Myocyte (in vitro differentiated cells): ENCODE measurements at regions not wholly inside any gene's neighbourhood (a gene's known extent, or its start where the extent isn't known, plus 50 kb on each side); places are given as distances from the start of the nearest gene placed in this dataset.
"Not testable (repeated sequence)": the region's sequence is repeated elsewhere in the genome, so short reads cannot be mapped to it uniquely, and the experiment has no call there.

Experiments used
- DNase-seq: peaks from one replicate; pipeline ENCODE4 v3.0.0-alpha.2; 2012; ENCODE audit warnings: low read depth

DNA sequence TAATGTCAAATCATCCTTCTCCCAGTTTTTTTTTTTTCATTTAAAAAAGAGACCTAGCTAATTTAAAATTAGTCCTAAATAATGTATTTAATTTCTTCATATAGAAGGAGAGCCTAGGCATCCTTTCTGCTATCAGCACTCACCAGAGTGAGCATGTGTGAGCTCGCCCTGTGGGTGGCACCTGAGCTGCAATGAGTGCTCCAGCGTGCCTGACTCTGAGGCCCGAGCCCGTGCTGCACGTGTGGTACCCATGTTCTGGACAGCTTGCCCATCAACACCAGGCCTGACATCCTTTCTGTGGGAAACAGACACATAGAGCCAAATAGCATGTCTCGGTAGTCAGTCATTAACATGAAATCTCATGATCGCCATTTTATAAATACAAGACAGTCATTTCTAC is 381.4 kb downstream of the DTWD2 start:
- no peak for DNase-seq

DNA sequence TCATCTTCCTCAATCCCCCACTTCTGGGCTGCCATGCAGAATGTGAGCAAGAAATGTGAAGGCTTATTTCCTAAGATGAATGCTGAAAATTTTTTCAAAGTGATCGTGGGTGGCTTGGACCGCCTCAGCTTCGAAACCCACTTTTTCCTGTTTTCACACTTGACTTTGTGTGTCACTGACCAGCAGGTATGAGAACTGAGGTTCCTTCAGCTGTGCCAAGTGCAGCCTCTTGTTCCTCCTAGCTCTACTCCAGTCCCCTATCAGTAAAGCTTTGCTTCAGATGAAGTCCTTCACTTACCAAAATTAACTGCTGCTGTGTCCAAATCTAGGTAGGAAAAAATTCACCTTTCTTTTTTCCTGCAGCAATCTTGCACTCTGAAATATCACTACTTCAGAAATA is 382.6 kb downstream of the DTWD2 start:
- no peak for DNase-seq

DNA sequence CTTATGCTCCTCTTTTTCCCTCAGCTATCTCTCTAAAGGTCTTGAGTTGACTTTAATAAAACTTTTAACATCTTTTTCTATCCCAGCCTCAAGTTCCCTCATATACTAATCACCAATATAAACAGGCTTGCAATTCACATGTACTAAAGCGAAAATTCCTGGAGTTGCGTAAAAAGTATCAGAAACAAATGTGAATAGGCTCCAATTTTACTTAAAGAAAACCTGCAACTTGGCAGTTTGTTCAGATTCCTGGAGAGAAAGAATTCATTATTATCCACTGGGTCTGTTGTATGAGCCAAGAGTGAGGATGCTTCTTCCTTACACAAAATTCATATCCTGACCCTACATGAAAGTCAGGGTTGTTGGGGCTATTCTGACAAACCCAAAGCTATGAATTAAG is 384.2 kb downstream of the DTWD2 start:
- no peak for DNase-seq

DNA sequence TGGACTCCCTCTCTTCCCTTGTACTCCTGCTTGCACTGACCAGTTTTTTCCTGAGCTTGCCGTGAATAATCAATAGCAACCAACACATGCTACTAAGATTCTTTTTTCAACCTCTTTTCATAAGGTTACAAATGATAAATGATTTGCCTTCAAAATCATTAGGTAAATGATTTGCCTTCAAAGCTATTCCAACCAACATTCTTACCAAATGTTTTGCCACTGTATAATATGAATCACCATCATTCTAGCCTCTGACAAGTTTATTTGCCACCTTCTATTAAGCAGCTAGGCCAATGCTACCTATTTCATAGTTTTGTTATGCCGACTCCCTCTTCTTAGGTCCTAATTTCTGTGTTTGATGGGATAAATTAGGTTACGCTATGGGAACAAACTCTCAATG is 385.1 kb downstream of the DTWD2 start:
- no peak for DNase-seq

DNA sequence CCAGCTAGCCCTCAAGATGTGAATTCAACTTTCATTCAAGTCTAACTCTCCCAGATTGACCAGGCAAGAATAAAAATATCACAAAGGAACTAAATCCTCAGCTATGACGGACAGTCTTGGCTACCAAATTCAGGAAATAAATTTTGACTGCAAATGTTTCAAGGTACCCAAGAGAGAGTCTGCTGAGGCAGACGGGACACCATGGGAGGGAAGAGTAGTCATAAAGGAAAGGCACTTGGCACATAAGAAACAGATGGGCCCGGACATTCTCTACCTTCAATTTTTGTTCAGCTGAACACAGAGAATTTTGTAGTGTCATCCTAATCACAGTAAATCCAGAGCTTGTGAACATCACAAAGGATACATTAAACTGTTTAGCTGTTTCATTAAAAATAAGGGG is 390.0 kb downstream of the DTWD2 start:
- DNase-seq, result no peak

DNA sequence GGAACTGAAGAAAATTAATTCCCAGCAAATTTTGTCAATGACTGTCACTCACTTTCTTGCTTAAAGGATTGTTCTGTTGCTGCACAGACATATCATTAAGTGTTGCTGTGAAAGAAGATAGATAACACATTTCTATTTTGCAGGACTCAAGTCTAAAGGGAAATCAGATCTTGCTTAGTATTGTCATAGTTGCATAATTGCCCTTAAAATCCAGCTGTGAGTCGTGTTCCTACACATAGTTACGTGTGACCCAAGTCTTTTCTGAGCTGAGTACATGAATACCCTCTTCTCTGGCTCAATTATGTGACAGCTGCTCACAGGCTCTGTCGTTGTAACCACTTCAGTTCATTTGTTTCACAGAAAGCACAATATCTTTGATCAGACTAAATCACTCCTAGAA is 390.8 kb downstream of the DTWD2 start:
- DNase-seq, result no peak

DNA sequence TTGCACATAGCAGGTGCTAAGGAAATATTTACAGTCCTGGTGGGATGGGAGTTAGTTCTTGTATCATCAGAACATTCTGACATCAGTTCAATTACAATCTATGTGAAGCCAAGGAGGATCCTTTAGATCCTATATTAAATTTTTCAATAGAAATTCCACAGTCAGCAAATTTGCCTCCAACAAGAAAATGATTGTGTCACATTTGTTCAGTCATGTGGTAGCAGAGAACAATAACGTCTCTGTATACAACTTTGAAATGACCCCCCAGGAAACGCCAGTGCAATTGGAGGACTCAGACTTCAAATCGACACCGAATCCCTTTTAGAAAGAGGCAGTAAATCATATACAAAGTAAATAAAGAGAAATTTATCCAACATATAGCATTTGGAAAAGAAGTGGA is 392.1 kb downstream of the DTWD2 start:
- DNase-seq, result no peak

DNA sequence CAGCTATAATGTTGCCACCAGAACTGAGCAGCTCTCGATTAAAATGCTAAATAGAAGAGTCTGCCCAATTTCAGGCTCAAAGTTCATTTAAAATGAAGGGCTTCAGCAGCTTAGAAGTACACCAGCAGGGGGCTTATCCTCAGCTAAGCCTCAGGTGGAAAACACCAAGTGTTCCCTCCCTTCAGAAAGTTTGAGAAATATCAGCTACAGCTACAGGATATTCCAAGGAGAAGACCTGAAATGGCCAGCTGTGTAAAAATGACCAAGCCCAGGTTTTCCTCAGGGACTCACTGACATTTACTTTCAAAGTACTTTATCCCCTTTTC is 395.4 kb downstream of the DTWD2 start:
- DNase-seq, result no peak

DNA sequence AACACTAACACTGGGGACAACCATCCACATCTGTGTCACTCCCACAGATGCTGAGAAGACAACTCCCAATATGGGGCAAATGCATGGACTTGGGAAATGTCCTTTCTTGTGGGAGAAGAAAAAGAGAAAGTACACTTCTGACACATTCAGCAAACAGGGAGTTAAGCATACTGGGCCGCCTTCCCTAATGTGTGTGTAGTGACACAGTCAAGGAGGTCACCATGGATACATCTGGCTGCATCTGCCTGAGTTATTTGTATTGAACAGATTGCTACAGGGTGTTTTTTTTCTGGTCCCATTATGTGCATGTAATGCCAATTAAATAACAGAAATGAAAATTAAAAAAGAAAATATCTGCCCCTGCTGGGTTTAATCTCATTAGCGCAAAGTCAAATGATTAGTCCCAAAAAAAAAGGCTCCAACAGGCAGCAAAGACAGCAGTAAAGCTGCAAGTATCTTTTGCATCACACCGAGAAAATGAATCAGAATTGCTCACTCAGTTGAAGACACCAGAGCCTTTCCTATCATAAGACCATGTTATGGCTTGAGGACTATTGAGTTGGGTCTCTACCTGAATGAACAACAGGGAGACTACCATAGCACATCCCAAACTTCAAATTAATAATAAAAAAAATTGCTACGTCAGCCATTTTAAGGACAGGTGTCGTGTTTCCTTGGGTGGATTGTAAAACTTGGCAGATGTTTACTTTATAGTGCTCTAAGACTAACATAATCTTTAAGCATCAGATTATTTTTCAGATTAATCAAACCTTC is 395.9 kb downstream of the DTWD2 start:
- DNase-seq, result no peak

DNA sequence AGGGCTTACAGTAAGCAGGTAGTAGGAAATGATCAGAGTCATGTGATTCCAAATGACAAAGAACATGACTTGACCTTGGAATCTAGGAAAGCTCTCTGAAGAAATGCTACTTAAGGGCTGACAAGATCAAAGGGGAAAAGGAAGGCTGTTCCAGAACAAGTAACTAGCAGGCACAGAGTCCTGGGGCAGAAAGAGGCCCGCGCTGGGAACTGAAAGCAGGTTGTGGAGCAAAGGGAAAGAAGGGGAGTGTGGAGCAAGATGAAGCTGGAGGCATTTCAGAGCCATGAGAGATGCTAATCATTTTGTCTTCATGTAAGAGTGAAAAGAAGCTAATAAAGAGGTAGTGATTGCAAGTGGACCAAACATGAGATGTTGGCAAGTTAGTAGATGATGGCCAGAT is 397.5 kb downstream of the DTWD2 start:
- no peak for DNase-seq

DNA sequence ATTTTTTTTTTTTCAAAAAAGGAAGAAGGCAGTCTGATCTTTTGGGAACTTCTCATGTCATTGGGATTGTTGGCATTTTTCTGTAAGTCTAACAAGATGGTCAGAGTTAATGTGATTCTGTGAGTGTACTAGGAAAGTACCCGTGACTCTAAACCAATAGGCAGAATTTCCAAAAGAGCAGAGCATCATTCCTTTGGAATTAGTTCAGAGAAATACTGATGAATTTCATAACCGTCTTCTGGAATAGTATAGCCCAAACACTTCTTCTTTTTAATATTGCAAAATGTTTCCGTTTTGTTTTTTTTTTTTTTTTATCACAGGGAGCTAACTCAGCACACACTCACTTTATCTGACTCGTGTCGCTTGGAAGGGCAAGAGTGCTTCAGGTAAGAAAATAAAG is 407.4 kb downstream of the DTWD2 start:
- no peak for DNase-seq

DNA sequence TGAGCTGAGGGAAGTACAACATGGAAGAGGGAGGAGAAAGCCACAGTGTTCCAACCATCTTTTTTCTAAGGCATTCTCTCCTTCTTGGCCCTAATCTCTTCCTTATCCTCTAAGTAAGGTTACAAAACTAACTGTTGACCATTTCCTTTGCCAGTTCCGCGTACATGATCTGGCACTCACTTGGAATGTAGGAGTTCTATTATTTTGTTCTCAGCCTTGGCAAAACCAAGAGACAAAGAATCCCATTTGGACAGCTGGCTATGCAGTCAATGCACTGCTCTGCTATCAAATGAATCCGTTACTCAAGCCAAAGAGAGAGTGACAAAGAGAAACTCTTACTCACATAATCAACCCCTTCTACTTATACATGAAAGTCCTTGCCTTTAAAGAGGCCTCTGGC is 410.3 kb downstream of the DTWD2 start:
- peak; percentile 23 for DNase-seq

DNA sequence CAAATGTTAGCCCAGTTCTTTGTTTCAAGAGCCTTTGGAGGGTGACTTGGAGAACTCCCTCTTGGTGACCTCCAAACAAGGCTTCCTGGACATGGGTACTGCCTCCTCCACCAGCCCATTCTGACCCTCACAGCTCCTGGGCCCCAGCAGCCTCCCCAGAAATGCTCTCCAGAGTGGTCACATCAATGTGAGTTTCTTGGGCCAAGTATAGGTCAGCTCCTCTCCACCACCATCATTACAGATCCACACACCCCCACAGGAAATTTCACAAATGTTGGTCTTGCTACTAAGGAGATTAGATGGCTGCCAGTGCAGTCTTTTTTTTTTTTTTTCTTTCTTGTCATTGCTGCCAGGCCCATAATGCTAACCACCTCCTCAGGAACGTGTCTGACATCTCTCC is 410.7 kb downstream of the DTWD2 start:
- DNase-seq, result no peak

DNA sequence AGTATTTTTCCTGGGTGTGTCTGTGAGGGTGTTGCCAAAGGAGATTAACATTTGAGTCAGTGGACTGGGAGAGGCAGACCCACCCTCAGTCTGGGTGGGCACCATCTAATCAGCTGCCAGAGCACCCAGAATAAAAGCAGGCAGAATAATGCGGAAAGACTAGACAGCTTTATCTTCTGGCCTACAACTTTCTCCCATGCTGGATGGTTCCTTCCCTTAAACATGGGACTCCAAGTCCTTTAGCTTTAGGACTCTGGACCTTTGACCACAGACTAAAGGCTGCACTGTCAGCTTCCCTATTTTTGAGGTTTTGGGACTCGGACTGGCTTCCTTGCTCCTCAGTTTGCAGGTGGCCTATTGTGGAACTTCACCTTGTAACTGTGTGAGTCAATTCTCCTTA is 418.1 kb downstream of the DTWD2 start:
- DNase-seq, result not testable (repeated sequence)

DNA sequence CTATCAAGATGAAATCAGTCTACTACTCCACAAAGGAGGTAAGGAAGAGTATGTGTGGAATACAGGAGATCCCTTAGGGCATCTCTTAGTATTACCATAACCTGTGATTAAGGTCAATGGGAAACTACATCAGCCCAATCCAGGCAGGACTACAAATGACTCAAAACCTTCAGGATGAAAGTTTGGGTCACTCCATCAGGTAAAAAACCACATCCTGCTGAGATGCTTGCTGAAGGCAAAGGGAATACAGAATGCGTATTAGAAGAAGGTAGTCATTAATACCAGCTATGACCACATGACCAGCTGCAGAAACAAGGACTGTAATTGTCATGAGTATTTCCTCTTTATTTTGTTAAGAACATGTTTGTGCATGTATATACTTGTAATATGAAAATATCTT is 418.8 kb downstream of the DTWD2 start:
- not testable (repeated sequence) for DNase-seq

DNA sequence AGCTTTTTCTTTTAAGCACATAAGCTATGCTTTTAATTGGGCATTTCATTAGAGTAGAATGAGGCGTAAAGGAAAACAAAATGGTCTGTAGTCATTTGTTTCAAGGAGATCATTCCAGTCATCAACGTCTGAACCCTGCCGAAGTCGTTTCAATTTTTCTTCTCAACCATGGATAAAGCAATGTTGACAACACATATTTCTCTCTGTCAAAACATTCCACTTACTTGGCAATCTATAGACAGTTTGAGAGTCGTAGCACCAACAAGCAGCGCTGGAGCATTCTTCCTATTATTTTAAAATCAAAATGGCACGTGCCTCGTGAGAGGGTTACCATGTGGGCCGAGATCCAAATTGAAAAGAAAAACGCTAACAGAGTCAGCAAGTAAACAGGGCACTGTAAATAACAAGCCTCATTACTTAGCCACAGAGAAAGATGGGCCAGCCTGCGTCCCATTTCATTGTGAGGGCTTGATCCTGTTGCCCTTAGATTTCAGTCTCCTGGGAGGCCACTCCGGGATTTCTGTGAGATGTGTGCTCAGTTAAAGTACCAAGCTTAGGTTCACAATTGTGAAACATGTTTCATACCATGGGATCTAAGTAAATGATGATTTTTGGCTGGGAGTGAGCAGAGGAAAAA is 422.9 kb downstream of the DTWD2 start:
- no peak for DNase-seq

DNA sequence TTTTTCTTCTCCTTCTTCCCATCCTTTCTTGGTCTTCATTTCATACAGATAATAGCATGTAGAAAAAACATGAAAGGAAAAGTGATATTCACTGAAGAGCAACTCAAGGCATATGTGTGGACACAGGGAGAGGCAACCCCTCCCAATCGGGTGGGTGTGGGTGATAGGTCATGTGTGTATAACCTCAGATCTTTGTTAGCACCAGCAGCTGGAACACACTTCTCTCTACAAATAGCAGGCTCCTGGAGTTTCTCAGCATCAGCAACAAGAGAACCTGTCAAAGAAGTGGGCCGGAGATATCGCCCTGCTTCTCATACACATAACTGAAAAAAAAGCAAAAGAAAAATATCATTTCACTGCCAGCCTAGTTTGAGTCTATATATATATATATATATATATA is 426.4 kb downstream of the DTWD2 start:
- DNase-seq, result no peak

DNA sequence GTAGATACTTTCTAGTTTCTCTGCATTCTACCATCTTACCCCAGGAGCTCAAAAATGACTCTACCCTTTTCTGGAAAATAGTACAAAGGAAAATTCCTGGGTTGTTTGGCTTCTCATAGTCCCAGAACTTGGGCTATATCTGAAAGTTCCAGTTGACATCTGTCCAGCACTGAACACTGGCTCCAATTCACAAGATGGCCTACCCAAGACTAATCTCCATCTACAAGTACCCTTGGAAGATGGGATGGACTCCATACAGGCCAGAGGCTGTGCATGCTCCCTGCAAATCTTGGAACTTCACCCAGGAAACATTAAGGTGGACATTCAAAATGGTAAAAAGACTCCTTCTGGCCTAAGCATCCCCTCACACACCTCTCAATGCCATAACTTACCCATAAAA is 427.1 kb downstream of the DTWD2 start:
- DNase-seq, result no peak

DNA sequence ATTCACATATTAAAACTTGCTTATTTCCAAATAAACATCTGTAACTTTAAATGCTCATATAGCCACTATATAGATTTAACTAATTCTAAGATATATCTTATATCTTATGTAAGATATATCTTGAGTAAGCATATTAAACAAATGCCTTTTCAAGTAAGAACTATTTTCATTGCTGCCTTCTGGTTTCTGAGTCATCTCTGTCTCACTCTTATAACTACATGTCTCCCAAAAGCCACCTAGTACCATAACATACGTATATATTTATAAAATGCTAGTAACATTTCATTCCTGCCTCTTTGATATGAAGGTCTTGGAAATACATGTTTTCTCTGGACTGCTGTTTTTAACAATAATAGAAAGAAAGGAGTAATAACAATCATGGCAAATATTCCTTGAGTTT is 429.5 kb downstream of the DTWD2 start:
- DNase-seq, result no peak

DNA sequence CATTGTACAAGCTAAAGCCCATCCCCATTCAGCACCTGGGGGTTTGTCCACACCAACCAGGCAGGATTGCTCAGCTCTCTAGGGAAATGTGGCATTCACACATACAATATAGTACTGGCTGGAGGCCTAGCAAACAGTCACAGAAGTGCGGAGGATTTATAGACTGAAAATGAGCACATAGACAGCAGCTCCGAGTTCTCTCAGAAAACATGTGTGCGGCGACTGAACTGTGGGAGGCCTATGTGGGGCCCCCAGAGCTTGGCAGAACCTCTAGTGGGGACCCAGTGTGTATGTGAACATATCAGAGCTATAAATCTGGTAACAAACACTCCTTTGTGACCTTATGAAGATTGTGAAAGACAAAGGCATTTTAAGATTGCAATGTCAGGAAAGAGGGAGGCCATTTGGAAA is 431.1 kb downstream of the DTWD2 start:
- no peak for DNase-seq

DNA sequence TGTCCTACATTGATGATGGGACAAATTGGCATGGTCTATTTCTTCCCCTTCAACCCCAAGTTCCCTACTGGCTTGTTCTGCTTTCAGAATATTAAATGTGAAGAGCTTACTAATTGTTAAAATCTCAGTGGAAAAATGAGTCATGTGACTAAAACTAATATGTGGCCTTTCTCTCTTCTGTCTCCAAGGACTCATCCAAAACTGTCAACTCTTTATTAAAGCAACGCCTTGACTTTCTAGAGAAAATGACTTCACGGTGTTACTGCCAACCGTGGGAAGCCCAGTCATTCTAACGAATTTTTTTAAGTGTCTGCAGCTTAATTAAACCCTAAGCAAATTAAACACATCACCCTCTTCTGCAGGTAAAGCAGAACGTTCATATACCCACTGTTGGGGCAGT is 431.6 kb downstream of the DTWD2 start:
- no peak for DNase-seq

DNA sequence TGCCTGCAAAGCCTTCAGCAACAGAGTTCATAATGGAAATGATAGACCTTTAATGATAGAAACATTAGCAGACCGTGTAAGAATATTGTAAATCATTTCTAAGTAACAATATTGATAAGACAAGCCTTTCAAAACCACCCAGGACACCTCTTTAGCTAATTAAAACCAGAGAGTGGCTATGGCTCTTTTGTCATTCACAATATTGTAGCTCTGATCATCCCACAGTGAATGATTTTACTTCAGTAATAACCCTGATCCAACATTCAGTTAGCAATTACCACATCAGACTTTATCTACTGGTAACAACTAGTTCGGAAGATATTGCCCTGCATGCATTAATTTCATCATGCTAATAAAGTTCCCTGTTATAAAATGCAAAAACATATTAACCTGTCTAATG is 432.6 kb downstream of the DTWD2 start:
- no peak for DNase-seq

DNA sequence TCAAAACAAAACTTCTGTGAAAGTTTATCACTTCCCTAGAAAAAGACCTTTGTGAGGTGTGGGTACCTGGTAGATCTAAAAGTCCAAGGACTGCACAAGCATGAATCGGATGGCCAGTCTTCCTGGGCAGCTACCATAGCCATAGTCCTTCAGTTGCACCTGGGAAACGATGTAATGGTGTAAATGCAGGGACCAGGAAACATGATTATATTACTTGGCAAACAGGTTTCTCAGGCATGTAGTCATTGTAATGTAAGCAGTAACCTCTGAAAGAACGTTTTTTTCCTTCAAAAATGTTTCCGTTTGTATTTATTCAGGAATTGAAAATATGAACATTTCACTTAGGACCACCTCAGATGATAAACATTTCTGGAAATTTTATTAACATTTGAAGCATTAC is 433.4 kb downstream of the DTWD2 start:
- no peak for DNase-seq

DNA sequence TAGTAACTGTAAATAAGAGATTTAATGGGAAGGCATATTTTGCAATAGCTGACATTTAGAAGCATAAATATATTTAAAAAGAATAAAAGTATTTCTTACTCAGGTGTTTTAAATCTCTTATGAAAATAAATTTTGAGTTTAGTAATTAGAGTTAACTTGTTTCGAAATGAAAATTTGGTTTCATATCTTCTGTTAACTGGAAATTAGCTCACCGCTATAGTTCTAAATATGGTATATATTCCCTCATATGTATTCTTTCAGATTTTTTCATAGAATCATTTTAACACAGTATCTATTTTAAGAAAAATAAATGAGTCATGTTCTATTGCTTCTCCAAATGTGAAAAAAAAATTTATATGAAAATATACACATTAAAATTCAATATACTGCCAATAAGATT is 434.1 kb downstream of the DTWD2 start:
- DNase-seq, result no peak
